ENCODE measurements at regions not wholly inside any gene's neighbourhood (a gene's known extent, or its start where the extent isn't known, plus 50 kb on each side); places are given as distances from the start of the nearest gene placed in this dataset.
"Not testable (repeated sequence)": the region's sequence is repeated elsewhere in the genome, so short reads cannot be mapped to it uniquely, and the experiment has no call there.

GRCh38 chr9:29312327-29312726 is 1739.0 kb upstream of the C9orf72 start:
- no peak for DNase-seq

DNA sequence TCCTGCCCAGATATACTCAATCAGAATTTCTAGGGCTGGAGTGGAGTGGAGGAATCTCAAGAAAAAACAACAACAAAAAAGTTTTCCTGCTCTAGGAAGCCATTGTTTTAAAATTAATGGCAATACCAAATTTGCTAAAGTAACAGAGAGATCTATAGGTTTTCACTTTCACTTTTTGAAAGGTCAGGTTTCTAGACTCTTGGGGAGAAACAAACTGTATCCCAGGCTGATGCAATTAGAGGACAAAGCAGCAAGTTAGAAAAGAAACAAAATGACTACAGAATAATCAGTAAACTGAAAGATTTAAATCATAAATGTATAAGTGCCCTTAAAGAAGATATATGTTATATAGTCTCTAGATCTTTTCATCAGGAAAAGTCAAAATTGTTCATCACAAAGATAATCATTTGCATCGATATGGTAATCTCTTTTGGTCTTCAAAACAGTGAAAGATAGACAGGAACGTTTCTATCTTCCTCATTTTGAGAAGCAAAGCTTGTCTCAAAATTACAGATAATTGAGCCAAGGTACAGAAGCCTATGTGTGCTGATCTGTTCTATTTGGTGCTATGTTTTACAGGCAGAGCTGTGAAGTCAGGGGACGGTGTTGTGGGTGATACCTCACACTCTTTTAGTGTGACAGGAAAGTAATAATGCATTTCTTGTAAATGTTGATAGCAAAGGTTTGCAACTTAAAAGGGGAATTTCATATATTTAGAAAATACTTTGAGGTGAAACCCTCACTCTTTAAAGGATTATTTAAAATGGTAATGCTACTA is 1746.6 kb upstream of the C9orf72 start:
- no peak for DNase-seq

- DNase-seq, result no peak
Observed at GRCh38 chr9:29322240-29322639, 1749.0 kb upstream of the C9orf72 start.

GRCh38 chr9:29325894-29326293 is 1752.6 kb upstream of the C9orf72 start:
- no peak for DNase-seq

DNA sequence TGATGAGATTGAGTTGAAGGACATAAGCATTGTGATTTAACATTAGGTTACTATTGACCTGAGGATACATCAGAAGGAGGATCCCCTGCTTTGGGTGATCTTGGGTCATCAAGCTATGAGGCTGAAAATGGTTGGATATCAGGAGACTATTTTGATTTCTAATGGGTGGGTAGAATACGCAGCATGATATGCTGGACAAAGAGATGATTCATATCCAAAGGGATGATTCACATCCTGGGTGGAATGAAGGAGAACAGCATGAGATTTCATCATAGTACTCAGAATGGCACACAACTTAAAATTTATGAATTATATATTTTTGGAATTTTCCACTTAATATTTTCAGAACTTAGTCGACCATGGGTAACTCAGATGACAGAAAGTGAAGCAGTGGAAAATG is 1759.5 kb upstream of the C9orf72 start:
- DNase-seq, result no peak

DNA sequence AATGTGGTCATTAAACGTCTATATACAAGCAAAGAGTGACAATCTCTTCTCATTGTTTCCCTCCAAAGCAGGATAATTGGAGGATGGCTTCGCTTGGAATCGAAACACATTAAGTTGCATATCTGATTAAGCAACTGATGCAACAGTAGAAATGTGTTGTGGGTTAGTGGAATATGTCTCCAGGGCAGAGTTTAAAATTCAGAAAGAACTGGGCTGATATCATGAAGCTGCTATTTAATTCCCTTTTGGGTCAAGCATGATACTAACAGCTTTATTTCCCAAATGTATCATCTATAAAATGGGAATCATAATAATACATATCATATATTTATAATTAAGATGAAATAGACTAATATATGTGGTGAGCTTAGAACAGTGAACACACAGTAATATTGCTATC is 1763.0 kb upstream of the C9orf72 start:
- DNase-seq, result no peak

GRCh38 chr9:29339387-29339786 is 1766.1 kb upstream of the C9orf72 start:
- DNase-seq, result no peak

DNA sequence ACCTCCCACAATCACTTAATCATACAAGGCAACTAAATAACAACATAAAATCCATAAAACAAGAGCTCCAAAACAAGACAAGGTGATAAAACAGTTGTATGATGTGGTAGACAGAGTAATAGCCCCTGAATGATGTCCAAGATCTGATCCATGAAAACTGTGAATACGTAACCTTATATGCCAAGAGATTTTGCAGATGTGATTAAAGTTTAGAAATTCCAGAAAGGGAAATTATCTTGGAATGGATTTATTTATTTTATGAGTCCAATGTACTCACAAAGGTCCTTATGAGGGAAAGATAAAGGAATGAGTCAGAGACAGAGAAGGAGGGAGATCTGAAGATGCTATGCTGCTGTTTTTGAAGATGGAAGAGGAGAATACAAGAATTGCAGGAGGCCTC is 1775.7 kb upstream of the C9orf72 start:
- DNase-seq, result no peak

- no peak for DNase-seq
Observed at GRCh38 chr9:29389421-29389820, 1816.1 kb upstream of the C9orf72 start.

DNA sequence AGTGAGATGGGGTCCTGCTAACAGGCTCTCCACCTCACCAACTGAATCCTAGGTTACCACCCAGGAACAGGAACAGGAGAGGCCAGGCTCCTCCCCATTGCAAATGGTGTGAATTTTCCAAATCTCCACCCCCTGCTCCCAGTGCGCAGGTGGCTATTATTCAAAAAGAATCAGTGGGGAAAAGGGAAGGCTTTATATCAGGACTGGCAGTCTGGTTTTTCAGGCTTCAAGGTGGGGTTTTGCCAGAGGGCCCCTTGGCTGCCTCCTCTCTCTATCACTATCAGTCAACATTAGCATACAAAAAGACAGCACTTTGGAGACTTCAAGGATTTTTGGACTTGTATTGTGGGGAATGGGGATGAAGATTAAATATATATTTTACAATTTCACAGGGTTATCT is 1817.6 kb upstream of the C9orf72 start:
- DNase-seq, result no peak

DNA sequence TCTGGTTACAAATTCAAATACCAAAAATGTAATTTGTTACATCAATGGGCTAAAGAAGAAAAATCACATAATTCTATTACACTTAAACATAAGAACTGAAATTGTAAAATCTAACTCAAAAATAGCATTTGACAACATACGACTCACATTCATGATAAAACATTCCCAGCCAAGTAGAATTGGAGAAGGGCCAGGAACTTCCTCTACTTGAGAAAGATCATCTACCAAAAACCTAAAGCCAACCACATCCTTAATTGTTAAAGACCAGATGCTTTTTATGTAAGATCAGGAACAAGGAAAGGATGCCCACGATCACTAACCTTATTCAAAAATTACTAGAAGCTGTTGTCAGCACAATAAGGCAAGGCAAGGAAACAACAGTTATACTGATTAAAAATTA is 1819.8 kb upstream of the C9orf72 start:
- no peak for DNase-seq

DNA sequence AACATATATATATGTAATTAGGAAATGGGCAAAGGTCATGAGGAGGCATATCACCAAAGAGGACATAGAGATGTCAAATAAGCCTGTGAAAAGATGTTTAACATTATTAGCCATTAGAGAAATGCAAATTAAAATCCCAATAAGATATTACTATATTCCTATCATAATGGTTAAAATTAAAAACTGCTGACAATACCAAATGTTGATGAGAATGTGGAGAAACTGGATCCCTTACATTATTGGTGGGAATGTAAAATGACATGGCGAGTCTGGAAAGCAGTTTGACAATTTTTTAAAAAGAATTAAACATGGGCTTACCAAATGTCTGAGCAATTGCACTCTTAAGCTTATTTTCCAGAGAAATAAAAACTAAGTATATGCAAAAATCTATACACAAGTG is 1821.6 kb upstream of the C9orf72 start:
- DNase-seq, result no peak

- no peak for DNase-seq
Observed at GRCh38 chr9:29397148-29397547, 1823.9 kb upstream of the C9orf72 start.

DNA sequence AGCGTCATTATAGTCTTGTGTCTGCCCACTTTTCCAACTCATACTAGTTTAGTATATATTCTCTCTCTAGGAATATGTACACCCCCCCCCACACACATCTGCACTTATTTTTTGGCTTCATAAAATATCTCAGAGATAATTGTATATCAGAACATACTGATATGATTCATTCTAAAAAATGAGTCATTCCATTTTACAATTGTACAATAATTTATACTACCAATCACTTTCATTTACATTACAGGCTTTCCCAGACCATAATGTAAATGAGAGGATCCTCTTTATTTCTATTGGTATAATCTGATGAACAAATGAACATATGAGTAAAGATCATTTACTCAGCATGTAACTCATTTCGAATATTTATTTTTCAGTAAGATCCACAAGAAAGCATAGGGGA is 1842.9 kb upstream of the C9orf72 start:
- DNase-seq, result no peak

- no peak for DNase-seq
Observed at GRCh38 chr9:29422438-29422837, 1849.2 kb upstream of the C9orf72 start.

GRCh38 chr9:29432191-29432590 is 1858.9 kb upstream of the C9orf72 start:
- no peak for DNase-seq

DNA sequence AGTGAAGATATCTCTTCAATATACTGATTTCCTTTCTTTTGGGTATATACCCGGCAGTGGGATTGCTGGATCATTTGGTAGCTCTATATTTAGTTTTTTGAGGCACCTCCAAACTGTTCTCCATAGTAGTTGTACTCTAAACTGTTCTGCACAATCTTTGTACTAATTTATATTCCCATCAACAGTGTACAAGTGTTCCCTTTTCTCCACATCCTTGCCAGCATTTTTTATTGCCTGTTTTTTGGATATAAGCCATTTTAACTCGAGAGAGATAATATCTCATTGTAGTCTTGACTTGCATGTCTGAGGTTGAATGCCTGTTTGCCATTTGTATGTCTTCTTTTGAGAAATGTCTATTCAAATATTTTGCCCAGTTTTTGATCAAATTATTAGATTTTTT is 1859.4 kb upstream of the C9orf72 start:
- not testable (repeated sequence) for DNase-seq

GRCh38 chr9:29435368-29435767 is 1862.1 kb upstream of the C9orf72 start:
- no peak for DNase-seq

- no peak for DNase-seq
Observed at GRCh38 chr9:29437526-29437925, 1864.2 kb upstream of the C9orf72 start.

GRCh38 chr9:29439961-29440360 is 1866.7 kb upstream of the C9orf72 start:
- no peak for DNase-seq

DNA sequence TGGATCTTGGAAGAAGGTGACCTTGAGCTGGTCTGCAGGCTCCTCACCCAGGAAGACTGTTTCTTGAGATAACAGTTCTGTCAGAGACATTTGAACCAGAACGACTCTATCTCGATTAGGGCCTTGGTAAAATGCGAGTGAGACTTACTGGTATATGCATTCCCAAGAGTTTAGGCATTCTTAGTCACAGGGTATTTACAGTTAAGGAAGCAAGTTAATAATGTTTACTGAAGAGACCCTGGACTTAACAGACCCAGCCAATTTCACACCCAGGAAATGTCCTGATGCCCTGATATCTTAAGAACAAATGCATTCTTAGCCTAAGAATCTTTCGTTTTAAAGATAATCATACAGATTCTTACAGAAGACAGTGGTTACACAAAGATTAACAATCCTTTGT is 1867.2 kb upstream of the C9orf72 start:
- DNase-seq, result no peak

- no peak for DNase-seq
Observed at GRCh38 chr9:29445751-29446150, 1872.5 kb upstream of the C9orf72 start.

- DNase-seq, result no peak
Observed at GRCh38 chr9:29449306-29449705, 1876.0 kb upstream of the C9orf72 start.

DNA sequence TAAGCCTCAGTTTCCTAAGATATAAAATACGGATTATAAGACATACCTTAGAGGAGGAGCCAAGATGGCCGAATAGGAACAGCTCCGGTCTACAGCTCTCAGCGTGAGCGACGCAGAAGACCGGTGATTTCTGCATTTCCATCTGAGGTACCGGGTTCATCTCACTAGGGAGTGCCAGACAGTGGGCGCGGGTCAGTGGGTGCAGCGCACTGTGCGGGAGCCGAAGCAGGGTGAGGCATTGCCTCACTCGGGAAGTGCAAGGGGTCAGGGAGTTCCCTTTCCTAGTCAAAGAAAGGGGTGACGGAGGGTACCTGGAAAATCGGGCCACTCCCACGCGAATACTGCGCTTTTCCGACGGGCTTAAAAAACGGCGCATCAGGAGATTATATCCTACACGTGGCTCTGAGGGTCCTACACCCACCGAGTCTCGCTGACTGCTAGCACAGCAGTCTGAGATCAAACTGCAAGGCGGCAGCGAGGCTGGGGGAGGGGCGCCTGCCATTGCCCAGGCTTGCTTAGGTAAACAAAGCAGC is 1877.1 kb upstream of the C9orf72 start:
- DNase-seq, result not testable (repeated sequence)

Measured in nucleus accumbens (tissue), 56 donors.